ENCODE measurements at regions not wholly inside any gene's neighbourhood (a gene's known extent, or its start where the extent isn't known, plus 50 kb on each side); places are given as distances from the start of the nearest gene placed in this dataset.

DNA sequence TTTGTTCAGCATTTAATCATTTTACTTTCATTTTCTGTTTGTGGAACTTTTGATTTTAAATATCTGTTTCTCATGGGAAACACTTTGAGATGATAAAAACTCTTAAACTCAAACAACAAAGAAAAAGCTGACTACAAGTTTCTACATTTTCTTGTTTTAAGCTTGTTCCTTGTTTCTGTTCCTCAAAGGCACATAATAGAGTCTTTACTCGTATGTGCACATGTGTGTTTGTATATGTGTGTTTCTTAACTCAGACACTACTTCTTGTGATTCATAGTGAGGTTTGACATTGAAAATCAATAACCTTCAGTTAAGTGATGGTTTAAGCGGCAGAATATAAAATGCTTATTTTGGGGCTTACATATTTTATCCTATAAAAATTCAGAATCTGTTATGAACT, 786.7 kb upstream of the EPHA6 start:
- no peak for DNase-seq

DNA sequence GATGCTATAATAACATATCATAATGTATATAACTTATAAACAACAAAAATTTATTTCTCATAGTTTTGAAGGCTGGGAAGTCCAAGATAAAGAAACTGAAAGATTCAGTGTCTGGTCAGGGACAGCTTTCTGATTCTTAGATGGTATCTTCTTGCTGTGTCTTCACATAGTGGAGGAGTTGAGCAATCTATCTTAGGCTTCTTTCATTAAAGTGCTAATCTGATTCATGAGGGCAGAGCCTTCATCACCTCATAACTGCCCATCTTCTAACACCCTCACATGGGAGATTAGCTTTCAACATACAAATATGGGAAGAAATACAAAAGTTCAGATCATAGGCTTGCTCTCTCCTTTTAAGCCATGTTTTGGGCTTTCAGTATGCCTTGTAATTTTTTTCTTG, 774.8 kb upstream of the EPHA6 start:
- no peak for DNase-seq

DNA sequence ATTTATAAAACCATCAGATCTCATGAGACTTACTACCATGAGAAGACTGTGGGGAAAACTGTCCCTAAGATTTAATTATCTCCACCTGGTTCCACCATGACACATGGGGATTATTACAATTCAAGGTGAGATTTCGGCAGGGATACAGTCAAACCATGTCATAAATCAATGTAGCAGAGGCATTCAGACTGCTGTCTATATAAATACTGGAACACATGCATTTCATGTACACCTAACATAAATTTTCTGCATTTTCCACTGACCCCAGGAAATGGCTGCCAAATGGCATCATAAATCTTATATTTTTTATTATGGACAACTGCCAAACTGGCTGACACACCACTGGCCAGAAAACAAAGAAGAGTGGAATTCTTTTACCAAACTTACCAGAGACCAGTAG, 755.1 kb upstream of the EPHA6 start:
- DNase-seq, result no peak

DNA sequence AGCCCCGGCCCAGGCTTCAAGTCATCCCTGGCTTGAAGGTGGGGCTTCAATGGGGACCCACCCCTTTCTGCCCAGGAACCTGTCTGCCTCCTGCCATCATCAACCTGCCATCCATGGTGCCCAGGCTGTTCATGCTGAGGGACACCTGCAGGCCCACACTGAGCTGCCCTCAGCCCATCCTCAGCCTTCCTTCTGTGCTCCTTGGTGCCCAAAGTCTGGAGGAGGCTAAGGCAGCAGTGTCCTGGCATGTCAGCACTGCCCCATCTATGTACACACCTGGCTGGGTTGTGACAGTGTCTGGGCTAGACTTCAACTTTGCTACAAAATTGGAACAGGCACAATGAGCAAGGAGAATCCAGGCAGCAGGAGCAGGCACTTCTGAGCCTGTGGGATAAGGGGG, 745.3 kb upstream of the EPHA6 start:
- DNase-seq, result no peak

DNA sequence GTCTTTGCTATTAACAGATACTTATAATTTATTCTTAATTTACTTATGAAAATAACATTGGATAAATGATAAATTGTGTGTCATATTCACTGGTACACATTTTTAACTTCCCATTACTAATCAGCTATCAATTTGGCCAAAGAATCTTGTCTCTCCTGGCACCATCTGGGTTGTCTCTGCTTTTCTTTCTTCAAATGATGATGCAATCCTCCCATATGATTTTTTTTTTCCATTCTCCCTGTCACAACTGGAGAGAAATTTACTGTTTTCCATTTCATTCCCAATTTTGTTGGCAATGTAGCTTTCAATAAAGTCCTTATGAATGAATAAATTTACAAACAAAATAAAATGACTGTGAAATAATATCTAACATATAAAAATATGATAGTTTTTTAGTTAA, 743.7 kb upstream of the EPHA6 start:
- DNase-seq, result no peak

DNA sequence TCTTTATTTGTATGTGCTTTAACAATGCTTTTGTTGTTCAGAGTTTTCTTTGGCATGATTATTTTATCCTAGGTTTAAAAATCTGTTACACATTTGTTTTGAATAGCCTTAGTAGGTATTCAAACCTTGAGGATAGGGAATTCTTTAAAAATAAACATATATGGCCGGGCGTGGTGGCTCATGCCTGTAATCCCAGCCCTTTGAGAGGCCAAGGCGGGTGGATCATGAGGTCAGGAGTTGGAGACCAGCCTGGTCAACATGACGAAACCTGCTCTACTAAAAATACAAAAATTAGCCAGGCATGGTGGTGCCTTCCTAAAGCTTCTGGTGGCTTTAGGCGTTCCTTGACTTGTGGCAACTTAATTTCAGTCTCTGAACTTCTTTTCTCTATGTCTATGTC, 743.3 kb upstream of the EPHA6 start:
- no peak for DNase-seq

DNA sequence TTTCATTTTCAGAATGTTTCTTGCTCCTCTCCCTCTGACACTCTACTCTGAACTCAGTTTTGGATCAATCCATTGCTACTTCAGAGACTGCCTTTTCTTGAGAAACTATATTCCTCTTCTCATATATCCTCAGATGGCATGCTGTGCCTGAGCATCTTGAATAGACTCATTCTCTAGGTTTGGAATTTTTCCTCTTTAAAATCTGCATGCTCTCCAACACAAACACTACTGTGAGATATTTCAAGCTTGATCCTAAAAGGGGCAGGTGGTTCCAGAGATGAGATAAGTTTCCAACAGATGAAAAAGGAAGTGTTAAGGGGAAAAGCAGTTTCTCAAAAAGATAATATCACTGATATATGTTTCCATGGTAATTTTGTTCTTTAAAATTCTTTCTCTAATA, 742.2 kb upstream of the EPHA6 start:
- no peak for DNase-seq

DNA sequence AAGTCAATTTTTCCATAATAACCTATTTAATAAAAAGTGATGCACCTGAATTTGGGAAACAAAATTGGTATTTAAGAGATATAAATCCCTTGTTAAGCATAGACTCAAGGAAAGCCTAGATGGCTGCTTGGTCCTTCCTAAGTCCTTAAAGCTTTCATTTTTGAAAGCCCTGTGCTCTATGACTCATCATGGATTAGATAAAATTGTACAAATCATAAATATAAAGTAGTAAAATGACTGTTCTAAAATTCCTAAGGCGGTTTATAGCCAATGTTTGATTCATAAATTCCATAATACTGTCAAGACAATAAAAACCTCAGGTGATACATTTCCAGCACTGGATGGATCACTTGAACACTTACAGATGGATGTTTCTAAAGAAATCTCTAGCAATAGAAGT, 730.8 kb upstream of the EPHA6 start:
- DNase-seq, result no peak

DNA sequence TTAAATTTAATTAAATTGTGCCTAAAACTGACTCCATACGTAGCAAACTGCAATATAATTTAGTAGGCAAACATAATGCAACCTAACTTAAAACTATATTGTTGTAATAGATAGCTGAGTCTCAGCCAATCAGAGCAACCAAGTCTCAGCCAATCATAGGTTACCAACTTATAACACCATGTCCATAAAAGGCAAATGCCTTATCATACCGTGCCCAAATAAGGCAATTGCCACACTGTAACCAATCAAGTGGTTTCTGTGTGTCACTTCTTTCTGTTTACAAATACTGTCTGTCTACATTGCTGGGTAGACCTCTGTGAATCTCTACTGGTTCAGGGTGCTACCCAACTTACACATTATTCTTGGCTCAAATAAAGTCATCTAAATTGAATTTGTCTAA, 728.4 kb upstream of the EPHA6 start:
- no peak for DNase-seq

DNA sequence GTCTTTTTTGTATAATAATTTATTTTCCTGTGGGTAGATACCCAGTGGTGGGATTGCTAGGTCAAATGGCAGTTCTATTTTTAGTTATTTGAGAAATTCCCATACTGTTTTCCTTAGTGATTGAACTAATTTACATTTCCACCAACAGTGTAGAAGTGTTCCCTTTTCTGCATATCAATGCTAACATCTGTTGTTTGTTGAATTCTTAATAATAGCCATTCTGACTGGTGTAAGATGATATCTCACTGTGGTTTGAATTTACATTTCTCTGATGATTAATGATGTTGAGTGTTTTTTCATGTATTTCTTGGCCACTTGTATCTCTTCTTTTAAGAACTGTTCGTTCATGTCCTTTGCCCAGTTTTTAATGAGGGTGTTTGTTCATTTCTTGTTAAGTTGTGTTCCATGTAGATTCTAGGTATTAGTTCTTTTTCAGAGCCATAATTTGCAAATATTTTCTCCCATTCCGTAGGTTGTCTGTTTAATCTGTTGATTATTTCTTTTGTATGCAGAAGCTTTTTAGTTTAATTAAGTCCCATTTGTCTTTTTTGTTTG, 713.3 kb upstream of the EPHA6 start:
- DNase-seq, result no peak

DNA sequence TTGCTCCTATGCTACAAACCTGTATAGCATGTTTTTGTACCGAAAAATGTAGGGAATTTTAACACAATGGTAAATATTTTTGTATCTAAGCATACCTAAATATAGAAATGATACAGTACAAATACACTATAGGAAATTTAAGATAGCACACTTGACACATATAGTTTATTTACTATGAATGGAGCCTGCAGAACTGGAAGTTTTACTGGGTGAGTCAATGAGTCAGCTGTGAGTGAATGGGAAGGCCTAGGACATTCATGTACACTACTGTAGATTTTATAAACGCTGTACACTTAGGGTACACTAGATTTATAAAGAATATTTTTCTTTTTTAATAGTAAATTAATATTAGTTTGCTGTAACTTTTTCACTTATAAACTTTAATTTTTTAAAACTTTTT, 707.7 kb upstream of the EPHA6 start:
- DNase-seq, result no peak
